Hepatocyte (in vitro differentiated cells): ENCODE measurements at regions not wholly inside any gene's neighbourhood (a gene's known extent, or its start where the extent isn't known, plus 50 kb on each side); places are given as distances from the start of the nearest gene placed in this dataset.

ENCODE experiments used
- CTCF ChIP-seq: fragments of 200-600 bp; sonication (generic); IDR thresholded peaks from 2 replicates; pipeline ENCODE4 v1.5.1; 2016; ENCODE audit warnings: antibody characterized with exemption, mild to moderate bottlenecking; ENCODE audit not compliant: poor library complexity
- EZH2 ChIP-seq: fragments of 200-600 bp; sonication (generic); IDR thresholded peaks from 2 replicates; pipeline ENCODE4 v1.6.1; 2016; ENCODE audit warnings: antibody characterized with exemption, mild to moderate bottlenecking, borderline replicate concordance

- TF ChIP-seq CTCF (no peak), EZH2 (no peak)
Observed at GRCh38 chr1:184851822-184852746, 97.4 kb upstream of the EDEM3 start.
